Suppressor macrophage treated with lipopolysaccharide for 4 hours (primary cell): ENCODE measurements at regions not wholly inside any gene's neighbourhood (a gene's known extent, or its start where the extent isn't known, plus 50 kb on each side); places are given as distances from the start of the nearest gene placed in this dataset.
A peak's percentile ranks its signal among the peaks of the same experiment; 100 is the strongest.
"Not testable (repeated sequence)": the region's sequence is repeated elsewhere in the genome, so short reads cannot be mapped to it uniquely, and the experiment has no call there.

Experiments used
- DNase-seq: peaks from one replicate; pipeline ENCODE4 v3.0.0-alpha.2; 2020

DNA sequence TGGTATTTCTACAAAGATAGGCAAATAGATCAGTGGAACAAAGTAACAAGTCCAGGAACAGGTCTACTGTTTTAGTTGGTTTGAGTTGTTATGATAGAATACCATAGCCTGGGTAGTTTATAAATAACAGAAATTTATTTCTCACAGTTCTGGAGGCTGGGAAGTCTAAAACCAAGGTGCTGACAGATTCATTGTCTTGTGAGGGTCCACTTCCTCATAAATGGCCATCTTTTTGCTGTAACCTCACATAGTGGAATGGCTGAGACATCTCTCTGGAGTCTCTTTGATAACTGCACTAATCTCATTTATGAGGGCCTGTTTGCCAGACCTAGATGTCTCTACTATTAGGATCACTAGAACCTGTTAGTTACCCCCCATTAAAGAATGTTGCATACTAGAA is 152.3 kb upstream of the MYRIP start:
- no peak for DNase-seq

DNA sequence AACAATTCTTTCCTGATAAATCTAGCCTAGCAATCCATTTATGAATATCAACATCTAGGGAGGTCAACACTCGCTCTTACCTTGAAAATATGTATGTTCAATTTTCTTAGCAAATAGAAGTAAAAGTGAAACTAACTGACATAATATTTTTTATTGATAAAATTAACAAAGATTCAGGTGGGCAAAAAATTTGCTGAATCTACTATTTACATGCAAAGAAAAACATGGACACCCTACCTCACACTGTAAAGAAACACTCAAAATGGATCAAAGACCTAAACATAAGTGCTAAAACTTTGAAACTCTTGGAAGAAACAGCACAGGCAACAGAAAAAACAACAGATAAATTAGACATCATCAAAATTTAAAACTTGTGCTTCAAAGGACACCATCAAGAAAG is 151.6 kb upstream of the MYRIP start:
- no peak for DNase-seq

DNA sequence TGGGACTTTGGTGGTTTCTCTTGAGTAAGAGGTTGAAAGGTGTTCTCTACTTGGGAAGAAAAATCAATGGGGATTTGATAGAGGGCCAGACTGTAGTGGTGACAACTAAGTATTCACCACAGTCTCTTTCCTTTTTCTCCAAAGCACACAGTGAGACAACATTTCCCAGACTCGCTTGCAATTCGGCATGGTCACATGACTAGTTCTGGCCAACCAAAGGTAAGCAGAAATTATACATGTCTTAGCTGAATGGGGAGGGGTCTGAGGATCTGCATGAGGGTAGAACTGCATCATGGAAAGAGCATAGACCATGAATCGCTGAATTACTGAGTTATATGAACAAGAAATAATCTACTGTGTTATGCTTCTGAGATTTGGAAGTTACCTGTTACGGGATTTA is 144.5 kb upstream of the MYRIP start:
- no peak for DNase-seq

GRCh38 chr3:39665441-39665840 is 144.0 kb upstream of the MYRIP start:
- DNase-seq: no peak

DNA sequence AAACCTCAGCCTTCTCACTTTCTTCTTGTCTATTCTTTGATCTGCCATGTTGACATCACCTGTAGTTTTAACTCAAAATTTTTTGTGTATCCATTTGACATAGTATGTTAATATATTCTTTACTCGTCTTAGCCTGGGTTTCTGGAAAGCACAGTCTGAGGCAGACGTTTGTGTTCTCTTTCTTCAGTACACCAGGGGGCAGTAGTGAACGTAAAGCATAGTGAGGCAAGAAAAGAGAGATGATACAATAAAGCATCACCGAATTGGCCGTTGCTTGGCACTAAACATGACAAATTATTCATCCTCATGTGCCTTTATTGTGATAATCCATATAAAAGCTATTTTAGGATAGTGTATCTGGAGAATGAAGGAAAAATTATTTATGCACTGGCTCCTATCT is 141.0 kb upstream of the MYRIP start:
- peak; percentile 71 for DNase-seq

- DNase-seq: peak; percentile 10
Measured at GRCh38 chr3:39671116-39671515, 138.3 kb upstream of the MYRIP start.

DNA sequence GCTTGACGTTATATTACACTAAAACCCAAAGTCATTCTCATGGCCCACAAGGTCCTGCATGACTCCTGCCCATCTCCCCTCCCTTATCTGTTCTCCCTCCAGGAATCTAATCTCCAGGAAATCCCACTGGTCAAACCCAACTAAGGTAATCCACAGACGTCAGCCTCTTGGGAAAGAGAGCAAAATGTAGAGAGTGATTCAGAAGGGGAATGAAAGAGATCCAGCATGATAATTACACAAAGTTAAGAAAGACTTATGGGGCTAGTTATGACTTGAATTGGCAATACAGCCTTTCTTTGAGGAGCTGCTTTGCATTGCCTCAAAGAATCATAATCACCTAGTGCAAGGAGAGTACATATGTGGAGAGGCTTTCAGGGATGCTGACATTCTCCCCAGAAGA is 137.8 kb upstream of the MYRIP start:
- DNase-seq: no peak

- no peak for DNase-seq
Measured at GRCh38 chr3:39705351-39705900, 104.0 kb upstream of the MYRIP start.

DNA sequence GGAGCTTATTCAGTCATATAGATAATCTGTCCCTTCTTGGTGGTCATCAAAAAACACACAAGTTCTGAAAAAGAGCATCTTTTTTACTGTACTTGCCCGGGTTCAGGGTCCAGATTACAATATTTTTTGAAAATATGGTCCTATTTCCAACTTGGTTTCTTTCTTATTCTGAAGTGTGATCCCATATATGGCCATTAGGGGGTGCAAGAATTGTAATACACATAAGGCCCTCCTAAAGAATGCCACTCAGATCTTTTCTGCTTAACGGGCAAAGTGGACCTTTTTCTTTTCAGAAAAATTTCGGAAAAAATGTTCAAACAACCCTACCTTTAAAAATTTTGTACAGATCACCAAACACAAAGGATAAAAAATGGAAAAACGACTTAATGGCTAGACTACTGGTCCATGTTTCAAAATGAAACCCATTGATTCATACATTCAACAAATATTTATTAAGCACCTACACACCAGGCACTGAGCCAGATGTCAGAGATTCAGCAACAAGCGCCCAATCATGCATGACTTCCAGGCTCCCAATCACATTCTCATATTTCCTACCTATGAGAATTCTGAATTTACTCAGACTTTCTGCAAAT is 102.0 kb upstream of the MYRIP start:
- DNase-seq: peak; percentile 46

DNA sequence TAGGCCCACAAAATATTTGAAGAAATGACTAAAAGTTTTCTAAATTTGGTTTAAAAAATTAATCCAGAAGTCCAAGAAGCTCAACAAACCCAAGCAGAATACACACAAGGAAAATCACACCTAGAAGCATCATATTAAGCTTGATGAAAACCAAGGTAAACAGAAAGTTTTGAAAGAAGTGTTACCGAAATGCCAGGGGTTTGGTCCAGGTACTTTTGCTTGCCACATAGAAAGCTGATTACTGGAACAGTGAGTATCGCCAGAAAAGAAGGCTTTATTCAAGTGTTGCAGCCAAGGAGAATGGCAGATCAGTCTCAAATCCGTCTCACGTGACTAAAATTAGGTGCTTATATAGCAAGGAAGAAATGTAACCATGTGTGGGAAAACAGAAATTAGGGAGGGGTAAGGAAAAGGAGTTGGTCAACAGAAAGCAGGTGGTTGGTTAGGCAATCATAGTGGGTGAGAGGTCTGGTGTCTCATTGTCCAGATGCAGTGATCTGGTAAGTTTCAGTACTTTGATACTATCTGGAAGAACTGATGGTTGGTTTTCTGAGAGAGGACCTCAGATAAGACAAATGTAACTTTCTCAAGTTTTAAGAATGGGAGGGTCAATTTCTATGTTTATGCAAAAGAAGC is 96.9 kb upstream of the MYRIP start:
- DNase-seq: no peak

GRCh38 chr3:39713341-39713740 is 96.1 kb upstream of the MYRIP start:
- not testable (repeated sequence) for DNase-seq

- DNase-seq: no peak
Measured at GRCh38 chr3:39716849-39717248, 92.6 kb upstream of the MYRIP start.

DNA sequence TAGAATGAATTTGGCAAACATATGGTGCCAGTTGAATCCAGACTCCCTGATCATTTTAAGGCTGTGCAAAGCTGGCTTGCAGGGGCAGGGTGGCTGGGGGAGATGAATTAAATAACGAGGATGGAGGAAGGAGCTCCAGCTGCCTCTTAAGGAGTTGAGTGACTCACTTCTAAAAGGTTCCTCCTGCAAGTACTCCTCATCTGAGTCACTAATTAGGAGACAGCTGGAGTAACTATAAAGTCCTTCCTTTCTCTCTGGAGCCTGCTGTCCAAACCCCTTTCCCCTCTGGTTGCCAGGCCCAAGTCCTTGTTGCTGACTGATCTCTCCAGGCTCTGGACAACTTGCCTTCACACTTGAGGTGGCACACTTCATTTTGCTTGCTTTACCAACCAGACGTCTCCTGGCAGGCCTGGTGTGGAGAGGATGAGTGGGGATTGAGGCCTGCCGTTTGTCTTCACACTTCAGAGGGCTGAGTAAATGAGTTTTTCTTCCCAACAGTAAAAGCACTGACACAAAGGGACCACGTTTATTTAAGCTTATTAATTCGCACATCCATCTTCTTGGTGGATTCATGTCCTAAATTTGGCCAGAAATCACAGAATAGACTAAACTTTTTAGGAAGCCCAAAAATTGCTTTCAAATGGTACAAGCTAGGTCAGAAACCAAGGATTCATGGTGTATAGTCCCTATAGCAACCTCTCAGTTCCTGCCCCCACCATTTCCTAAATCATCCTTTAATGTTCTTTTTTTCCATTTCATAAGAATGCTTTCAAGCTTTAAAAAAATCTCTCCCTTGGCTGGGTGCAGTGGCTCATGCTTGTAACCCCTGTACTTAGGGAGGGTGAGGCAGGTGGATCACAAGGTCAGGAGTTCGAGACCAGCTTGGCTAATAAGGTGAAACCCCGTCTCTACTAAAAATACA is 90.5 kb upstream of the MYRIP start:
- DNase-seq: no peak

DNA sequence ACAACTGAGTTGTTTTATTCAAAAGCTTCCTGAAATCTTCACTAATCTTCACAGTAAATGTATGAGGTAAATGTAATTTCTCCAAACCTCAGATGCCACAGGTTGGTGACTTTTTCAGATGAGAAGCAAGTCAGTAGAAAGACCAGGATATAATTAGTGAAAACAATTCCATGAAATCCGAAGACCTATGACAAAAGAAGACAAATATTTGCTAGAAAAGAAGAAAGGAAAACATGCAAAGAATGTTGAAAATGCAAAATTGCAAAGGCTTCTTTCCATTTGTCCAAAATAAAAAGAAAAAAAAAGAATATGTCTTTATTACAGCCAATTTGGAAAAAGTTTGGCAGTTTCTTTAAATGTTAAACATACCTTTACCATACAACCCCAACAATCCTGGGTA is 88.3 kb upstream of the MYRIP start:
- no peak for DNase-seq

DNA sequence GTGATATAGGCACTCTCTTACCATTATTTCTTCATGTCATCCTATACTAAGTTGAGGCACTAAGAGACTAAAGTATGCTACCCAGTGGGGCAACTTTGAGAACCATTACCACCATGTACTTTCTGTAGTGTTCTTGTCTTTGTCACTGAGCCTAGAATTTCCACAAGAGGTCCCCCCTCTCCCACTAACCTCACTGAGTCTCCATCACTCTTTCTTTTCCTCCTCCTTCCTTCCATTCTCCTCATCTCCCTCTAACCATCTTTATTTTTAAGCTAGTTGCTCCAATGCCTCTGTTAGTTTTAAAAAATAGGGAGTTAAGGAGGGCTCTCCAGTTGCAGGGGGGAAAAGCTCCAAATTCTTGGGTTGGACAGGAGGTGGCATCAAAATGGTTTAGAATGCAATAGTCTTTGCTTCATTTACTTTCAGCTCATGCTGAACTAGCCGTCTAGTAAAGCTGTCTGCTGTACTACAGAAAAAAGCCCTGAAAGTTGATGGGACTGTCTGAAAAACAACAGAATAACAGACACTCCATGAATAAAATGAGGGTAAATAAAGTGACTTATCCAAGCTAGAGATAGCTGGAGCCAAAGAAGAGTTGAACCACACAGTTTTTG is 85.1 kb upstream of the MYRIP start:
- DNase-seq: no peak

- no peak for DNase-seq
Measured at GRCh38 chr3:39725321-39725720, 84.1 kb upstream of the MYRIP start.

- DNase-seq: no peak
Measured at GRCh38 chr3:39727415-39727814, 82.0 kb upstream of the MYRIP start.

DNA sequence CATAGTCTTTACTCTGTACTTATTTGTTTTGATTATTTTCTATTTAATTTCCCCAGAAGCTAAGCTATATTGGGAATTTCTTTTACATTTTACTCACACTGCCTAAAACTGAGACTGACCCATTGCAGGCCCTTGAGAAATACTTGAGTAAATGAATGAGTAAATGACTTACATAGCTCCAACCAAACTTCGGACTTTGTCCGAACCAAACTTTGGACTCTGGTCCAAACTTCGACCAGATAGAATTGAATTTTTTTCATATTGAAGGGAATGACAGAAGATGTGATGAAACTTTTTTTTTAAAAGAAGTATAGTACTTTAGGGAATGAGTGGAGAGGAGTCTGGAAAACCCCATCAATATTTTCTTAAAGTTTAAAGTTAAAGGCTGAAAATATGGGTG is 75.6 kb upstream of the MYRIP start:
- no peak for DNase-seq

- DNase-seq: not testable (repeated sequence)
Measured at GRCh38 chr3:39739658-39740057, 69.8 kb upstream of the MYRIP start.

DNA sequence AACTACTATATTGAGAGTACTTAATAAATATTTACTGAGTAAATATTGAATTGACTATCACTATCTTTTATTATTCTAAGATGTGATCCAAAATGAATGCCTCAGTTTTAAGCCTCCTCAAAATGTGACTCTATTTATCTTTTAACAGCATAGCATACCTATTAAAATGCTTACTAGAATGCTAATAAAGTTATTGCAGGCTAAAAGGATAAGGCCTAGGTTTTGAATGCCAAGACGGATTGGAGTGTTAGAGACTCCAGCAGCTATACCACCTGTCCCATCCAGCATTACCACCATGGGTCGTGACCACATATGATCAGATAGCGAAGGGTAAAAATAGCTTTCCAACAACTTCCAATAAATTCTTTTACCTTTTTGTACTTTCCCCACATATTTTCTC is 64.7 kb upstream of the MYRIP start:
- DNase-seq: no peak

- no peak for DNase-seq
Measured at GRCh38 chr3:39748002-39748401, 61.4 kb upstream of the MYRIP start.

DNA sequence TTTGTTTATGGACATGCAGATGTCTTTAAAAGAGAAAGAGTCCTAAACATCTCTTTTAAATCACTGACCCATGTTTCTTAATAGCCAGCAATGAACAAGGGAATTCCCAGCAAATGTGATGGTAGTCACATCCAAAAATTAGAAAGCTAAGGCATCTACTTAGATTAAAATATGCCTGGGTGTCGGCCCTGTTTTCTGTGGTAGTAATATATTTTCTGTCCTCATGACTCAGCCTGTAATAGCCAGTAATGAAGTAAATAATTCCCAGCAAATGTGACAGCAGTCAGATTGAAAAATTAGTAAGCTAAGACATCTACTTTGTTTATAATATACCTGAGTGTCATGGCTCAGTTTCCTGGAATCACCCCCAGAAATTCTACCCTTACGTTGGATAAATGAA is 60.6 kb upstream of the MYRIP start:
- DNase-seq: no peak

GRCh38 chr3:39750712-39751111 is 58.7 kb upstream of the MYRIP start:
- DNase-seq: no peak
